H54 (cell line): ENCODE measurements at regions not wholly inside any gene's neighbourhood (a gene's known extent, or its start where the extent isn't known, plus 50 kb on each side); places are given as distances from the start of the nearest gene placed in this dataset.

Experiments used
- DNase-seq: peaks from one replicate; pipeline ENCODE4 v3.0.0; 2011; ENCODE audit warnings: low spot score, mixed read lengths; ENCODE audit not compliant: insufficient read length
- FAIRE-seq: peaks from 3 replicates; lab custom pipeline; 2011; peaks lifted over from hg19 to GRCh38; lab: Jason Lieb, UNC
- POLR2A ChIP-seq: IDR thresholded peaks from 2 replicates; pipeline ENCODE4 v1.6.1; 2011; ENCODE audit warnings: low read depth, mild to moderate bottlenecking, low read length

- no peak for DNase-seq
Measured at GRCh38 chrX:22944945-22945344, 54.8 kb upstream of the DDX53 start.

More at GRCh38 chrX:22944945-22945344, 54.8 kb upstream of the DDX53 start:
- FAIRE-seq, result no peak
- no peak for TF ChIP-seq POLR2A
